IgD-negative memory B cell (primary cell): ENCODE measurements at regions not wholly inside any gene's neighbourhood (a gene's known extent, or its start where the extent isn't known, plus 50 kb on each side); places are given as distances from the start of the nearest gene placed in this dataset.
"Not testable (repeated sequence)": the region's sequence is repeated elsewhere in the genome, so short reads cannot be mapped to it uniquely, and the experiment has no call there.

Source experiments
- H3K27ac Mint-ChIP-seq, 3 donors: one replicate each; pipeline ENCODE4 v1.8.0; 2020 to 2022; ENCODE audit warnings: mild to moderate bottlenecking in 3 of 3, mixed read lengths in 3 of 3, moderate library complexity in 1 of 3
- H3K27me3 Mint-ChIP-seq: one replicate; pipeline ENCODE4 v1.8.0; 2021; ENCODE audit warnings: mixed read lengths
- H3K36me3 Mint-ChIP-seq: one replicate; pipeline ENCODE4 v1.8.0; 2020; ENCODE audit warnings: mild to moderate bottlenecking, mixed read lengths
- H3K4me1 Mint-ChIP-seq, 3 donors: one replicate each; pipeline ENCODE4 v1.8.0; 2020 to 2022; ENCODE audit warnings: mixed read lengths in 3 of 3, mild to moderate bottlenecking in 1 of 3
- H3K4me3 Mint-ChIP-seq, 4 donors: one replicate each; pipeline ENCODE4 v1.8.0; 2020 to 2022; ENCODE audit warnings: mild to moderate bottlenecking in 4 of 4, mixed read lengths in 4 of 4, moderate library complexity in 3 of 4
- H3K9me3 Mint-ChIP-seq, 3 donors: one replicate each; pipeline ENCODE4 v1.8.0; 2020 to 2021; ENCODE audit warnings: mixed read lengths in 3 of 3, mild to moderate bottlenecking in 1 of 3

- Mint-ChIP-seq H3K4me3 (no peak overlapping the region), H3K27ac (no peak overlapping the region), H3K27me3 (peaks cover 6% of the 10 kb centered on the region), H3K36me3 (no peaks in the 10 kb centered on the region), H3K9me3 (no peaks in the 10 kb centered on the region), H3K4me1 (peaks cover 0 to 3% (median 0%) of the 10 kb centered on the region in 3 donors)
Measured at GRCh38 chr18:70416496-70416895, 127.7 kb downstream of the SOCS6 start.

- H3K4me1 Mint-ChIP-seq: peaks cover 0 to 3% (median 0%) of the 10 kb centered on the region in 3 donors
- H3K27ac Mint-ChIP-seq: no peak overlapping the region
- no peaks in the 10 kb centered on the region for H3K36me3 Mint-ChIP-seq
- H3K4me3 Mint-ChIP-seq: no peak overlapping the region
- no peaks in the 10 kb centered on the region for H3K9me3 Mint-ChIP-seq
- peaks cover 6% of the 10 kb centered on the region for H3K27me3 Mint-ChIP-seq
Measured at GRCh38 chr18:70415823-70416488, 127.1 kb downstream of the SOCS6 start.

GRCh38 chr18:70414315-70414900 is 125.6 kb downstream of the SOCS6 start:
- H3K4me1 Mint-ChIP-seq: peaks cover 0 to 3% (median 0%) of the 10 kb centered on the region in 3 donors

GRCh38 chr18:70413455-70413854 is 124.6 kb downstream of the SOCS6 start:
- H3K36me3 Mint-ChIP-seq: no peaks in the 10 kb centered on the region
- H3K27ac Mint-ChIP-seq: no peak overlapping the region
- H3K9me3 Mint-ChIP-seq: no peaks in the 10 kb centered on the region
- peaks cover 12% of the 10 kb centered on the region for H3K27me3 Mint-ChIP-seq
- H3K4me1 Mint-ChIP-seq: peaks cover 0 to under 1% (median 0%) of the 10 kb centered on the region in 3 donors
- no peak overlapping the region for H3K4me3 Mint-ChIP-seq

More at GRCh38 chr18:70414315-70414900, 125.6 kb downstream of the SOCS6 start:
- Mint-ChIP-seq H3K4me3 (no peak overlapping the region), H3K27me3 (peaks cover 11% of the 10 kb centered on the region), H3K36me3 (no peaks in the 10 kb centered on the region), H3K9me3 (no peaks in the 10 kb centered on the region), H3K27ac (no peak overlapping the region)

GRCh38 chr18:70411876-70412435 is 123.1 kb downstream of the SOCS6 start:
- H3K4me1 Mint-ChIP-seq: no peaks in the 10 kb centered on the region
- H3K27me3 Mint-ChIP-seq: peaks cover 12% of the 10 kb centered on the region
- H3K4me3 Mint-ChIP-seq: no peak overlapping the region
- no peaks in the 10 kb centered on the region for H3K9me3 Mint-ChIP-seq
- no peaks in the 10 kb centered on the region for H3K36me3 Mint-ChIP-seq
- H3K27ac Mint-ChIP-seq: no peak overlapping the region

GRCh38 chr18:70411307-70411706 is 122.5 kb downstream of the SOCS6 start:
- H3K9me3 Mint-ChIP-seq: no peaks in the 10 kb centered on the region
- peaks cover 12% of the 10 kb centered on the region for H3K27me3 Mint-ChIP-seq
- H3K27ac Mint-ChIP-seq: no peak overlapping the region
- no peak overlapping the region for H3K4me3 Mint-ChIP-seq
- H3K36me3 Mint-ChIP-seq: no peaks in the 10 kb centered on the region
- H3K4me1 Mint-ChIP-seq: no peaks in the 10 kb centered on the region

- Mint-ChIP-seq H3K4me3 (no peak overlapping the region), H3K27ac (no peak overlapping the region), H3K9me3 (no peaks in the 10 kb centered on the region), H3K4me1 (peaks cover 0 to 2% (median 0%) of the 10 kb centered on the region in 3 donors), H3K36me3 (no peaks in the 10 kb centered on the region), H3K27me3 (peaks cover 1% of the 10 kb centered on the region)
Measured at GRCh38 chr18:70405052-70405451, 116.2 kb downstream of the SOCS6 start.

GRCh38 chr18:70400476-70400875 is 111.6 kb downstream of the SOCS6 start:
- no peaks in the 10 kb centered on the region for H3K9me3 Mint-ChIP-seq
- H3K36me3 Mint-ChIP-seq: no peaks in the 10 kb centered on the region
- peaks cover 0 to 2% (median 0%) of the 10 kb centered on the region in 3 donors for H3K4me1 Mint-ChIP-seq
- no peaks in the 10 kb centered on the region for H3K27me3 Mint-ChIP-seq
- no peak overlapping the region for H3K4me3 Mint-ChIP-seq
- no peak overlapping the region for H3K27ac Mint-ChIP-seq

GRCh38 chr18:70398076-70398475 is 109.2 kb downstream of the SOCS6 start:
- Mint-ChIP-seq H3K9me3 (no peaks in the 10 kb centered on the region), H3K36me3 (no peaks in the 10 kb centered on the region), H3K4me3 (no peak overlapping the region), H3K4me1 (peaks cover 0 to 2% (median 0%) of the 10 kb centered on the region in 3 donors), H3K27me3 (no peaks in the 10 kb centered on the region), H3K27ac (no peak overlapping the region)

- Mint-ChIP-seq H3K27ac (no peak overlapping the region), H3K27me3 (no peaks in the 10 kb centered on the region), H3K4me3 (no peak overlapping the region), H3K4me1 (peaks cover 0 to 2% (median 0%) of the 10 kb centered on the region in 3 donors), H3K36me3 (no peaks in the 10 kb centered on the region), H3K9me3 (no peaks in the 10 kb centered on the region)
Measured at GRCh38 chr18:70397259-70397925, 108.5 kb downstream of the SOCS6 start.

- H3K27ac Mint-ChIP-seq, H3K36me3 Mint-ChIP-seq, H3K27me3 Mint-ChIP-seq, H3K4me1 Mint-ChIP-seq, H3K4me3 Mint-ChIP-seq, H3K9me3 Mint-ChIP-seq: not testable (repeated sequence)
Measured at GRCh38 chr18:70395771-70396170, 106.9 kb downstream of the SOCS6 start.

GRCh38 chr18:70394672-70395071 is 105.8 kb downstream of the SOCS6 start:
- Mint-ChIP-seq H3K4me3 (no peak overlapping the region), H3K36me3 (no peaks in the 10 kb centered on the region), H3K27ac (no peak overlapping the region), H3K4me1 (no peaks in the 10 kb centered on the region), H3K9me3 (no peaks in the 10 kb centered on the region), H3K27me3 (no peaks in the 10 kb centered on the region)

GRCh38 chr18:70390371-70391090 is 101.7 kb downstream of the SOCS6 start:
- H3K4me3 Mint-ChIP-seq: no peak overlapping the region
- no peaks in the 10 kb centered on the region for H3K4me1 Mint-ChIP-seq
- H3K36me3 Mint-ChIP-seq: no peaks in the 10 kb centered on the region
- H3K27ac Mint-ChIP-seq: no peak overlapping the region
- no peaks in the 10 kb centered on the region for H3K27me3 Mint-ChIP-seq
- H3K9me3 Mint-ChIP-seq: peaks cover 0 to 2% (median 0%) of the 10 kb centered on the region in 3 donors

- not testable (repeated sequence) for H3K9me3 Mint-ChIP-seq, H3K36me3 Mint-ChIP-seq, H3K27ac Mint-ChIP-seq, H3K4me1 Mint-ChIP-seq, H3K4me3 Mint-ChIP-seq, H3K27me3 Mint-ChIP-seq
Measured at GRCh38 chr18:70389036-70389435, 100.2 kb downstream of the SOCS6 start.

GRCh38 chr18:70387027-70387426 is 98.2 kb downstream of the SOCS6 start:
- H3K27me3 Mint-ChIP-seq: no peaks in the 10 kb centered on the region
- H3K4me3 Mint-ChIP-seq: no peak overlapping the region
- peaks cover 0 to 2% (median 0%) of the 10 kb centered on the region in 3 donors for H3K9me3 Mint-ChIP-seq
- H3K36me3 Mint-ChIP-seq: no peaks in the 10 kb centered on the region
- H3K27ac Mint-ChIP-seq: no peak overlapping the region
- no peaks in the 10 kb centered on the region for H3K4me1 Mint-ChIP-seq
